ENCODE measurements at regions not wholly inside any gene's neighbourhood (a gene's known extent, or its start where the extent isn't known, plus 50 kb on each side); places are given as distances from the start of the nearest gene placed in this dataset.

DNA sequence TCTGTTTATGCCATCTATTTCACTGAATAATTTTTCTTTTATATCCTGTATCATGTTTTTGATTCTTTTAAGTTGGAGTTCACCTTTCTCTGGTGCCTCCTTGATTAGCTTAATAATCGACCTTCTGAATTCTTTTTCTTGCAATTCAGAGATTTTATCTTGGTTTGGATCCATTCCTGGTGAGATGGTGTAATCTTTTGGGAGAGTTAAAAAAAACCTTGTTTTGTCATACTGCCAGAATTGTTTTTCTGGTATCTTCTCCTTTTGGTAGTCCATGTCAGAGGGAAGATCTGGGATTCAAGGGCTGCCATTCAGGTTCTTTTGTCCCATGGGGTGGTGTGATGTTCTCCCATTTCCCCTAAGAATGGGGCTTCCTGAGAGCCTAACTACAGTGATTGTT is 800.8 kb upstream of the TYRP1 start:
- TF ChIP-seq, protein P1, sequence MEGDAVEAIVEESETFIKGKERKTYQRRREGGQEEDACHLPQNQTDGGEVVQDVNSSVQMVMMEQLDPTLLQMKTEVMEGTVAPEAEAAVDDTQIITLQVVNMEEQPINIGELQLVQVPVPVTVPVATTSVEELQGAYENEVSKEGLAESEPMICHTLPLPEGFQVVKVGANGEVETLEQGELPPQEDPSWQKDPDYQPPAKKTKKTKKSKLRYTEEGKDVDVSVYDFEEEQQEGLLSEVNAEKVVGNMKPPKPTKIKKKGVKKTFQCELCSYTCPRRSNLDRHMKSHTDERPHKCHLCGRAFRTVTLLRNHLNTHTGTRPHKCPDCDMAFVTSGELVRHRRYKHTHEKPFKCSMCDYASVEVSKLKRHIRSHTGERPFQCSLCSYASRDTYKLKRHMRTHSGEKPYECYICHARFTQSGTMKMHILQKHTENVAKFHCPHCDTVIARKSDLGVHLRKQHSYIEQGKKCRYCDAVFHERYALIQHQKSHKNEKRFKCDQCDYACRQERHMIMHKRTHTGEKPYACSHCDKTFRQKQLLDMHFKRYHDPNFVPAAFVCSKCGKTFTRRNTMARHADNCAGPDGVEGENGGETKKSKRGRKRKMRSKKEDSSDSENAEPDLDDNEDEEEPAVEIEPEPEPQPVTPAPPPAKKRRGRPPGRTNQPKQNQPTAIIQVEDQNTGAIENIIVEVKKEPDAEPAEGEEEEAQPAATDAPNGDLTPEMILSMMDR (conservative IDR thresholded peaks at IDR 0.05; ENCODE audit: low read length), result no peak
- no peak for TF ChIP-seq EZH2phosphoT487 (IDR thresholded peaks at IDR 0.05; ENCODE audit: borderline replicate concordance, low read depth, low read length)

All from OCI-LY7 (cell line).